Activated naive CD4-positive, alpha-beta T cell treated with anti-CD3 and anti-CD28 coated beads, Interleukin-2, amount 10 ng/mL, durations not matched to agents 7 days and 5 days (primary cell): ENCODE measurements at regions not wholly inside any gene's neighbourhood (a gene's known extent, or its start where the extent isn't known, plus 50 kb on each side); places are given as distances from the start of the nearest gene placed in this dataset.

Source experiments
- CTCF ChIA-PET: fragments of 350-600 bp; sonication (Branson Sonifier 250); formaldehyde crosslinking; loops from one replicate; lab custom pipeline; 2021; ENCODE audit warnings: antibody characterized with exemption; lab: Charles Lee
- DNase-seq: peaks from one replicate; pipeline ENCODE4 v3.0.0-alpha.2; 2020
- H3K27ac Mint-ChIP-seq: one replicate; pipeline ENCODE4 v1.8.0; 2021; ENCODE audit warnings: mild to moderate bottlenecking, moderate library complexity, mixed read lengths
- H3K27me3 Mint-ChIP-seq: one replicate; pipeline ENCODE4 v1.8.0; 2021; ENCODE audit warnings: mild to moderate bottlenecking, mixed read lengths
- H3K36me3 Mint-ChIP-seq: one replicate; pipeline ENCODE4 v1.8.0; 2021; ENCODE audit warnings: mixed read lengths
- H3K4me1 Mint-ChIP-seq: one replicate; pipeline ENCODE4 v1.8.0; 2021; ENCODE audit warnings: mixed read lengths
- H3K4me3 Mint-ChIP-seq: one replicate; pipeline ENCODE4 v1.8.0; 2021; ENCODE audit warnings: mild to moderate bottlenecking, moderate library complexity, mixed read lengths
- H3K9me3 Mint-ChIP-seq: one replicate; pipeline ENCODE4 v1.8.0; 2021; ENCODE audit warnings: mixed read lengths

GRCh38 chr3:111012388-111013248, 59.0 kb upstream of the NECTIN3 start:
- DNase-seq, result no peak
- no peaks in the 10 kb centered on the region for H3K4me1 Mint-ChIP-seq
- no peak overlapping the region for H3K27ac Mint-ChIP-seq
- H3K27me3 Mint-ChIP-seq, result no peaks in the 10 kb centered on the region
- CTCF ChIA-PET, result interaction anchor here (1.0 kb wide), 1 partner anchor 604 kb away, joined by 3 read pairs; no protein-coding TSS in a partner anchor
- no peak overlapping the region for H3K4me3 Mint-ChIP-seq
- H3K36me3 Mint-ChIP-seq, result no peaks in the 10 kb centered on the region
- no peaks in the 10 kb centered on the region for H3K9me3 Mint-ChIP-seq
